HG02943 (cell line): ENCODE measurements at regions not wholly inside any gene's neighbourhood (a gene's known extent, or its start where the extent isn't known, plus 50 kb on each side); places are given as distances from the start of the nearest gene placed in this dataset.

ENCODE experiments used
- ATAC-seq: cut with Tn5 transposase; IDR thresholded peaks from one replicate; pipeline ENCODE4 v1.9.1; 2021; ENCODE audit warnings: mild to moderate bottlenecking, low read depth, moderate library complexity; ENCODE audit not compliant: unreplicated experiment

- no peak for ATAC-seq
Observed at GRCh38 chr9:2243666-2244555, 228.8 kb downstream of the SMARCA2 start.

DNA sequence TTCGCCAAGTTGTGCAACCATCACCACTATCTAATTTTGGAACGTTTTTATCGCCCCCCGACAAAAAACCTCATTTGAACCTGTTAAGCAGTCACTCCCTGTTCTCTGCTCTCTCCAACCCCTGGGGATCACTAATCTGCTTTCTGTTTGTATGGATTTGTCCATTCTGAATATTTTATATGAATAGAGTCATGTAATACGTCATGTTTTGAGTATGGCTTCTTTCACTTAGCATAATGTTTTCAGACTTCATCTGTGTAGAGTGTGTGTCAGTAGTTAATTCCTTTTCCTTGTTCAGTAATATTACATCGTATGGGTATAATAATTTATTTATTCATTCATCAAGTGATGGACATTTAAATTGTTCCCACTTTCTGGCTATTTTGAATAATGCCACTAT lies 232.2 kb downstream of the SMARCA2 start:
- ATAC-seq = no peak

- ATAC-seq = no peak
Observed at GRCh38 chr9:2248768-2249265, 233.7 kb downstream of the SMARCA2 start.

GRCh38 chr9:2253636-2254580 lies 238.8 kb downstream of the SMARCA2 start:
- ATAC-seq = no peak

GRCh38 chr9:2255128-2255527 lies 240.0 kb downstream of the SMARCA2 start:
- no peak for ATAC-seq

DNA sequence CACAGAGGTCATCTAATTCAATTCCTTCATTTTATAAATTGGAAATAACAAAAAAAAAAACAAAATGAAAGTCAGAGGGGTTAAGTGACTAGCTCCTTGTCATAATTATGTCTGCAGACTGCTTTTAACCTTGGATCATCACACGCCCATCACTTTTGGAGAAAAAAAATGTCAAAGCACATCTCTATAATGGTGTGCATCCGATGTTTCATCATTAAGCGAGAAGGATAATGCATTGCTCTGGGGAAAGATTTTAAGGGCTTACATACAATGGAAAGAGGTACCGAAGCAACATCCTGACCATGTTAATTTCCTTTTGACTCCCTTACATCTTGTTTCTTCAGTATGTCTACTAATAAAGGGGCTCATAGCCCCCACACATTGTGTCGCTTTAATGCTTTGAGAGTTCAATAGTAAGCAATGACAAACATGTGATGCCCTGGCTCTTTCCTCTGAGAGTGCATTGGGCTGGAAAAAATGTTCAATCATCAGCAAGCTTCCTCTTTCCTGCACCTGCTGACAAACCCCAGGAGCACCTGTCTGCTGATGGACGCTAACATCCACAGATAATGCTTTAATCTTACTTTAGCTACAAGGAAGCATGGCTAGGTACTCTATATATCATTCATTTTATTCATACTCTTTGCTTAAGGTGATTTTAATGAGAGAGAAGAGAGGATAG lies 242.2 kb downstream of the SMARCA2 start:
- no peak for ATAC-seq

DNA sequence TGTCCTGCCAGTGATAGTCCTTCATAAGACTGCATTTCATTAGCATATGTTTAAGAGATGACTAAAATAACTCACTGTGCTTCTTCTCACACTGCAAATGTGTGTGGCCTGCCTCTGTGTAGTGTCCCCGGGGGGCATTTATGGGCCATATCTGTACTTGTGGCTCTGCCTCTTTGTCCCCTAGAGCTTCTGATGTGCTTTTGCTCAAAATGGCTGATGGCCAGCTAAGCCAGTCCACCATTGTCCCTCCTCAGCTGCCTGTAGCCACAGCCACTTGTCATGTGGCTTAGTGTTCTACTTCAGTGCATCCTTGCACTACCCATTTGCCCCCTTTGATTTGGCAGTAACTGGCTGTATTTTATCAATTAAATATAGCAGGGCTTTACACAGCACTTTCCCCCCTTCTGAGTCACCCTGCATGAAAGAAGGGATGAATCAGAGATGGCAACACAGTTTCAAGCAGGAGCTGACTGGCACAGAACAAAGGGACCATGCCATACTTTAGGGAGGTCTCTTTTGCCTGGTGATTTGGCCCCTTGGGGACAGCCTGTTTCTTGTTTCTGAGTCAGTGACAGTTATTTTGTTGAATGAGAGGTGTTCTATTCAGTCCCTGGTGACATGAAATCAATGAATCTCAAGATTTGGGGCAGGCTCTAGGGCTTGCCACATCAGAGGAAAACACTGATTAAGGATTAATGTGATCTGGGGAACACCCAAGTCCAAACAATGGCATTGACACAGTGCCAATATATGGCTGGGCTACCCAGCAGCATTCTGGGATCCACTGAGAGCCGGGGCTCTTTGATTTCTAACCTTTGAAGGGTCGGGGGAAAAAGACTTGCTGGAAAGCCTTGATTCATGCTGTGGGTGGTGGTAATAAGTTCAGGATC lies 245.5 kb downstream of the SMARCA2 start:
- no peak for ATAC-seq

DNA sequence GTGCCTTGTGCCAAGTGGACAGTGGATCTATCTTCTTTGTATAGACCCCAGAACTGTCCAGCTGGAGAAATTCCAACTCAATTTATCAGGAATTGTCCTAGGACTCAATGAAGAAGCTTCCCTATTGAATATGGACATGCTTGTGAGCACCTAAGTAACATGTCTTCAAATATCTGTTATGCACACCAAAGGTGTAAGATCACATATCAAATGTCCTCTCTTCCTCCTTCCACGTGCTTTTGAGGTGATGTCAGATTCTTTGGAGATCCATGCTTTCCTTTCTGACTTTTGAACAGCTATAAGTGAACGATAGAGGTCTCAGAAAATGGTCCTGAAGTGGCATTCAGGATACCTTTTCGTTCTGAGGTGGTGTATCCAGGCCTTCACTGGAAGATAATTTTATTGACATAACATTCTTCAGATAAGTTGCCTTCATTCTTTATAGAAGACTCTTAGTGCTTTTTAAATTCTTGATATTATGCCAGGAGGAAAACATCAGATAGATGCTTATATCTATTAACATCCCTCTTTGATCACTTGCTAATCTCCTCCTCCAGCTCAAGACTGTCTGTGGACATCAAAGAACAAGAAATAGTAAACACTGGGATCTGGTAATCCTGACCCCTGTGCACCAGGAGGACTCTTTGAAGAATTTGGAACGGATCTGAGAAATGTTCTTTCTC lies 246.4 kb downstream of the SMARCA2 start:
- no peak for ATAC-seq

DNA sequence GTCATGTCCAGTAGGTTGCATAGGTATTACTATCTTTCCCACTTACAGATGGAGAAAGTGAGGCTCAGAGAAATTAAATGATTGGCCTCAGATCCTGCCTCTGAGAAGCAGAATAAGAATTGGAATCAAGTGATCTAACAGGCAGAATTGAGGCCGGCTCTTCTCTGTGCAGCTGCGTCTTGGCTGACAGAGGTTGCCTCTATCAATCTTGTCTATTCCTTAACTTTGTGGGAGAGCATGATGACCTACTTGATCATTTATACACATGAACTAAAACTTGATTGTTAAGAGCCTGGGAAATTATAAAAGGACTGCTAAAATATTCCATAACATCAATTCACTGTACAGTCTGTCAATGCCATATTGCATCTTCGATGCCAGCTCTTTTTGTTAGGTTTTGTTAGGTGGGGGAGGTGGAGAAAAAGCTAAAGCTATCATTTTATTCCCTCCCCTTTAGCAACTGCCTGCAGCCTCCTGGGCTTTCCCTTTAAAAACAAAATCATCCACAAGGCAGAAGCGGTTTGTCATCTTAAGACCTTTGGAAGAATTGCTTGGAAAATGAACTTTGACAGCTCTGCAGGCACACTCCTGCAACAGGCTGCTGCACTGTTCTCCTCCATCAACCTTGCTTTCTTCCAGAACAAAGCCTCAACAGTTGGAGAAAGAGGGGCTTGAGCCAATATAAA lies 247.4 kb downstream of the SMARCA2 start:
- ATAC-seq = no peak

DNA sequence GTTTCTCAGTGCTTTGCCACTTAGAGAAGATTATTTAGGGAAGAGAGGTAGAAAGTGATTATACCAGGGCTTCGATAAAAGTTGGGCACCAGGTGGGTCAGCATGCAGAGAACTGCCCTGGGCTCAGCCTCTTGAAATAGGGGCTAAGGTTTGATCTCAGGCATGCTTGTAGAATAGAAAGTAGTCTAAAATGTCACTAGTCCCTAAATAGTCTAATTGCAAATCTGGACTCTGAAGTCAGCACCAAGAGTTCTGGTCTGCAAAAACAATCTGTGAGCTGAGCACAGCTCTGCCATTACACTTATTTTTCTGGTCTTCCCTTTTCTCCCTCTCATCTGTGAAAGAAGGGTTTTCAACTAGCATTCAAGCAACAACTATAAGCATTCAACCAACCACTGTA lies 248.0 kb downstream of the SMARCA2 start:
- no peak for ATAC-seq

- no peak for ATAC-seq
Observed at GRCh38 chr9:2263665-2264064, 248.5 kb downstream of the SMARCA2 start.

DNA sequence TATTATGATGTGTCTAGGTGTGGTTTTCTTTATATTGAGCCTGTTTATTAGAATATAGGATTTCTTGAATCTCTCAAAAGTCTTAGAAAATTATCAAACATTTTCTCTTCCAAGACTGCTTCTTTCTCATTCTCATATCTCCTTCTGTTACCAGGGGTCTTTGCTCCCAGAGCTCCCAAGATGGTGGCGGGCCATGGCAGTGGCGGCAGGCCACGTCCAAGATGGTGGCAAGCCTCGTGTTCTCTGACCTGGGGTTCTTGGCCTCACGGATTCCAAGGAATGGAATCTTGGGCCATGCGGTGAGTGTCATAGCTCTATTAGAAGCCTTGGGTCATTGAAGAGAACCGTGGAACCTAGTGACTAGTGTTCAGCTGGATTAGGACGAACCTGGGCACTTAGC lies 248.9 kb downstream of the SMARCA2 start:
- ATAC-seq = no peak

GRCh38 chr9:2267181-2267745 lies 252.1 kb downstream of the SMARCA2 start:
- no peak for ATAC-seq

DNA sequence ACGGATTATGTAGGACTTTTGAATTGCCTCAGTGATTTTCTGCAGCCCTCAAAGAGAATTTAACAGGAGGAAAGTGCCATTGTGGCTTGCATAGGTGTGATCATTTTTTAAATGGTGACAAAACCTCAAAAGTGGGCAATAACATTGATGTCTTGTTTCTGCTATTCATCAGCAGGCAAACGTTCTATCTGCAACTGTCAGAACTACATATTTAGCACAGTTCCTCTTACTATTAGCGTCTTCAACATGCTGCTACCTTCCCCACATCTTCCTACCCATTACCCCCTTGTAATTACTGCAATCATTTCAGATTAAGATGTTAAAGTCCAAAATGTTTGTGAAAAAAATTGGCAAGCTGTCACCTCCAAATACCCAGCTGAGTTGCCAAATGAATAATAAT lies 254.6 kb downstream of the SMARCA2 start:
- ATAC-seq = no peak

GRCh38 chr9:2270565-2270964 lies 255.4 kb downstream of the SMARCA2 start:
- no peak for ATAC-seq

GRCh38 chr9:2271426-2271825 lies 256.3 kb downstream of the SMARCA2 start:
- ATAC-seq = no peak

GRCh38 chr9:2274762-2275161 lies 259.6 kb downstream of the SMARCA2 start:
- ATAC-seq = no peak

DNA sequence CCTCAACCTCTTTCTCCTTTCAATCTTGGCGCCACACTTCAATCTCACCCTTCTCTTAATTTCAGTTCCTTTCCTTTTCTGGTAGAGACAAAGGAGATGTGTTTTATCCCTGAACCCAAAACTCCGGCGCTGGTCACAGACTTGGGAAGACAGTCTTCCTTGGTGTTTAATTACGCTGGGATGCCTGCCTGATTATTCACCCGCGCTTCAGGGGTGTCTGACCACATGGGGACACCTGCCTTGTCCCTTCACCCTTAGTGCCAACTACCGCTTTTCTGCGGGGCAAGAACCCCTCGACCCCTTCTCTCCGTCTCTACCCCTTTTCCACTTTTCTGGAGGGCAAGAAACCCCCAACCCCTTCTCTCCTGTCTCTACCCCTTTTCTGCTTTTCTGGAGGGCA lies 261.1 kb downstream of the SMARCA2 start:
- ATAC-seq = no peak
